Activated CD8-positive, alpha-beta T cell treated with anti-CD3 and anti-CD28 coated beads for 36 hours (primary cell): ENCODE measurements at regions not wholly inside any gene's neighbourhood (a gene's known extent, or its start where the extent isn't known, plus 50 kb on each side); places are given as distances from the start of the nearest gene placed in this dataset.

Source experiments
- ATAC-seq: fragments of 200-7000 bp; cut with Tn5 transposase; one replicate; pipeline ENCODE4 v1.10.0; 2021; ENCODE audit warnings: mild to moderate bottlenecking, moderate library complexity
- CTCF ChIA-PET: fragments of 350-600 bp; sonication (Branson Sonifier 250); formaldehyde crosslinking; loops from one replicate; lab custom pipeline; 2021; ENCODE audit warnings: antibody characterized with exemption; lab: Charles Lee
- POLR2A ChIA-PET: fragments of 350-600 bp; sonication (Branson Sonifier 250); formaldehyde crosslinking; loops from one replicate; lab custom pipeline; 2021; ENCODE audit warnings: antibody characterized with exemption; lab: Charles Lee
- DNase-seq: peaks from one replicate; pipeline ENCODE4 v3.0.0-alpha.2; 2020
- H3K27ac Mint-ChIP-seq: one replicate; pipeline ENCODE4 v1.8.0; 2021; ENCODE audit warnings: mild to moderate bottlenecking, mixed read lengths
- H3K27me3 Mint-ChIP-seq: one replicate; pipeline ENCODE4 v1.8.0; 2021; ENCODE audit warnings: mixed read lengths
- H3K36me3 Mint-ChIP-seq: one replicate; pipeline ENCODE4 v1.8.0; 2021; ENCODE audit warnings: low read depth, mixed read lengths
- H3K4me1 Mint-ChIP-seq: one replicate; pipeline ENCODE4 v1.8.0; 2021; ENCODE audit warnings: low read depth, mixed read lengths
- H3K4me3 Mint-ChIP-seq: one replicate; pipeline ENCODE4 v1.8.0; 2021; ENCODE audit warnings: mild to moderate bottlenecking, moderate library complexity, mixed read lengths
- H3K9me3 Mint-ChIP-seq: one replicate; pipeline ENCODE4 v1.8.0; 2021; ENCODE audit warnings: mixed read lengths
- CTCF ChIP-seq: fragments of 200-600 bp; IDR thresholded peaks from one replicate; pipeline ENCODE4 v1.8.0; 2022; ENCODE audit warnings: antibody characterized with exemption, mild to moderate bottlenecking
- intact Hi-C: fragments of 100-400 bp; cut with micrococcal nuclease; formaldehyde crosslinking; loops from one replicate; pipeline ENCODE4 v1.10.0; 2022

GRCh38 chr16:17986991-17987390 is 349.5 kb downstream of the NPIPA8 start:
- DNase-seq (no peak), ATAC-seq (no peak)
- Mint-ChIP-seq H3K27me3 (peaks cover 12% of the 10 kb centered on the region), H3K4me1 (no peaks in the 10 kb centered on the region), H3K9me3 (no peaks in the 10 kb centered on the region), H3K27ac (no peak overlapping the region), H3K4me3 (no peak overlapping the region), H3K36me3 (no peaks in the 10 kb centered on the region)
- CTCF ChIA-PET = no interaction called here
- TF ChIP-seq CTCF = no peak
- POLR2A ChIA-PET = no interaction called here
- intact Hi-C loops = no loop called here

DNA sequence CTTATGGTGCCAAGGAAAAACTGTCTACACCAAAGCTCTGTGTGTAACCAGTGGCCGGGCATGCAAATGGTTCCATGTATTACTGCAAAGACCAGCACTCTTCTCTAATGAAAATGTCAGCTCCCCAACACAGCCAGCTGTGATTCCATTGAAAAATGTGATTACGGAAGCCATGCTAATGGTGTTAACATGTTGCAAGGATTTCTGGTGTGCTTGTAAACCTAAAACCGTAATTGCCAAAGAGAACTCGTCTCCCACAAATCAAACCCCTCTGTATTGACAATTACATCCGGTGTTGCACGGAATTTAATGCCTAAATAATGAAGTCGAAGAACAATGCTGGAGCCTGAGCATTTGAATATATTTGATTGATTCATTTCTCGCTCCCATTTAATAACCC is 351.7 kb downstream of the NPIPA8 start:
- ATAC-seq (no peak), DNase-seq (no peak)
- ChIA-PET POLR2A (no interaction called here), CTCF (no interaction called here)
- intact Hi-C loops = no loop called here
- Mint-ChIP-seq H3K9me3 (no peaks in the 10 kb centered on the region), H3K4me1 (no peaks in the 10 kb centered on the region), H3K4me3 (no peak overlapping the region), H3K27ac (no peak overlapping the region), H3K27me3 (peaks cover 6% of the 10 kb centered on the region), H3K36me3 (no peaks in the 10 kb centered on the region)
- no peak for TF ChIP-seq CTCF

- no peak for TF ChIP-seq CTCF
- no peak for DNase-seq
- intact Hi-C loops = no loop called here
- H3K27me3 Mint-ChIP-seq = peaks cover 2% of the 10 kb centered on the region
- ChIA-PET CTCF (no interaction called here), POLR2A (no interaction called here)
- no peak overlapping the region for H3K27ac Mint-ChIP-seq
- no peak overlapping the region for H3K4me3 Mint-ChIP-seq
- H3K9me3 Mint-ChIP-seq = no peaks in the 10 kb centered on the region
- no peaks in the 10 kb centered on the region for H3K36me3 Mint-ChIP-seq
- H3K4me1 Mint-ChIP-seq = no peaks in the 10 kb centered on the region
- ATAC-seq = no peak
These were observed 352.5 kb downstream of the NPIPA8 start for GRCh38 chr16:17983847-17984639.

DNA sequence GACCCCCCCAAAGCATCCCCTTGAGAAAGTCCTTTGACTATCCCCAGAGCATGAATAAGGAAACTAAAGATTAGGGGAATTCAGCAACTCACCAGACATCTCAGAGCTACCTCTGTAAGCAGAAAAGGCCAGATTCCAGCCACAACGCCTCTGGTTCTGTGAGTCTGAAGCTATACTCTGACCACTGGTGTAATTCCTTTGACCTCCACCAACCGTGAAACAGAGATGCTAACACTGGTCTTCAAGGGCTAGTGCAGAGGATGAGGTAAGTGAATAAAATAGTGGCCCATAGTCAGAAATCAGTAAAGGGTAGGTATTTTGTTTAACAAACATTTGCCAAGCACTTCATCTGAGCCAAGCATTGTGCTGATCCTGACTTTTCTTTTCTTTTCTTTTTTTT is 353.4 kb downstream of the NPIPA8 start:
- no peaks in the 10 kb centered on the region for H3K9me3 Mint-ChIP-seq
- POLR2A ChIA-PET = no interaction called here
- no peaks in the 10 kb centered on the region for H3K4me1 Mint-ChIP-seq
- no peak for DNase-seq
- no peak overlapping the region for H3K27ac Mint-ChIP-seq
- H3K4me3 Mint-ChIP-seq = no peak overlapping the region
- H3K27me3 Mint-ChIP-seq = no peaks in the 10 kb centered on the region
- no peaks in the 10 kb centered on the region for H3K36me3 Mint-ChIP-seq
- TF ChIP-seq CTCF = no peak
- intact Hi-C loops = no loop called here
- CTCF ChIA-PET = no interaction called here
- ATAC-seq = no peak

DNA sequence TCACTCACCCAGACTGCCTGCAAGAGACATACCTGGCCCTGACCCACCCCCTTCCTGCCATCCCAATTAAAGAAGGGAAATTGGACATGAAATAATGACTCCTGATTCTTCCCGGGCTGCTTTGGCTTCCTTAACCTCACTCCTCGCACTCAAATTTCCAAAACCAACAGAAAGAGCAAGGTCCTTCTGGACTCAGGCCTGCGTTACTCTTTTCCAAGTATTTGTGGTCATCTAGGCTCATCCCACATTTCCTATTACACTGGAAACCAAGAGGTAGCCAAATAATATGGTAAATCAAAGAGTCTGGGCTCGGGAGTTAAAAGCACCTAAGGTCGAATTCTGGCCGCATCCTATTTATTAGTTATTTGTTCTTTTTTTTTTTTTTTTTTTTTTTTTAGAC is 359.3 kb downstream of the NPIPA8 start:
- intact Hi-C loops = no loop called here
- no peaks in the 10 kb centered on the region for H3K9me3 Mint-ChIP-seq
- no peak overlapping the region for H3K27ac Mint-ChIP-seq
- no peak for TF ChIP-seq CTCF
- H3K36me3 Mint-ChIP-seq = no peaks in the 10 kb centered on the region
- no peaks in the 10 kb centered on the region for H3K4me1 Mint-ChIP-seq
- DNase-seq (no peak), ATAC-seq (no peak)
- H3K27me3 Mint-ChIP-seq = peaks cover 2% of the 10 kb centered on the region
- POLR2A ChIA-PET = no interaction called here
- CTCF ChIA-PET = no interaction called here
- no peak overlapping the region for H3K4me3 Mint-ChIP-seq
